Activated B cell treated with CpG ODN at 0.5 μM for 24 hours (primary cell): ENCODE measurements at regions not wholly inside any gene's neighbourhood (a gene's known extent, or its start where the extent isn't known, plus 50 kb on each side); places are given as distances from the start of the nearest gene placed in this dataset.

Source experiments
- ATAC-seq: fragments of 200-7000 bp; cut with Tn5 transposase; one replicate; pipeline ENCODE4 v1.10.0; 2021; ENCODE audit warnings: low read depth, mild to moderate bottlenecking, moderate library complexity
- CTCF ChIA-PET: fragments of 350-600 bp; sonication (Branson Sonifier 250); formaldehyde crosslinking; loops from one replicate; lab custom pipeline; 2021; ENCODE audit warnings: antibody characterized with exemption; lab: Charles Lee
- POLR2A ChIA-PET: fragments of 350-600 bp; sonication (Branson Sonifier 250); formaldehyde crosslinking; loops from one replicate; lab custom pipeline; 2021; ENCODE audit warnings: antibody characterized with exemption; lab: Charles Lee
- DNase-seq: peaks from one replicate; pipeline ENCODE4 v3.0.0; 2022
- H3K27ac Mint-ChIP-seq: one replicate; pipeline ENCODE4 v1.8.0; 2020; ENCODE audit warnings: mixed read lengths
- H3K27me3 Mint-ChIP-seq: one replicate; pipeline ENCODE4 v1.8.0; 2021; ENCODE audit warnings: mixed read lengths
- H3K36me3 Mint-ChIP-seq: one replicate; pipeline ENCODE4 v1.8.0; 2021; ENCODE audit warnings: low read depth, mixed read lengths
- H3K4me1 Mint-ChIP-seq: one replicate; pipeline ENCODE4 v1.8.0; 2021; ENCODE audit warnings: mixed read lengths
- H3K4me3 Mint-ChIP-seq: one replicate; pipeline ENCODE4 v1.8.0; 2020; ENCODE audit warnings: mild to moderate bottlenecking, mixed read lengths
- H3K9me3 Mint-ChIP-seq: one replicate; pipeline ENCODE4 v1.8.0; 2020; ENCODE audit warnings: mixed read lengths
- CTCF ChIP-seq: fragments of 200-600 bp; IDR thresholded peaks from one replicate; pipeline ENCODE4 v1.8.0; 2022; ENCODE audit warnings: antibody characterized with exemption, mild to moderate bottlenecking
- intact Hi-C: fragments of 100-400 bp; cut with micrococcal nuclease; formaldehyde crosslinking; loops from one replicate; pipeline ENCODE4 v1.15.1; 2024

- Mint-ChIP-seq H3K4me1 (peaks cover 10% of the 10 kb centered on the region), H3K27ac (no peak overlapping the region), H3K4me3 (no peak overlapping the region), H3K9me3 (no peaks in the 10 kb centered on the region), H3K27me3 (no peaks in the 10 kb centered on the region), H3K36me3 (no peaks in the 10 kb centered on the region)
- ATAC-seq (no peak), DNase-seq (no peak)
- TF ChIP-seq CTCF, result no peak
- ChIA-PET POLR2A (no interaction called here), CTCF (no interaction called here)
- intact Hi-C loops, result no loop called here
Observed at GRCh38 chr3:59688636-59689035, 638.8 kb upstream of the CFAP20DC start.

- ChIA-PET CTCF (no interaction called here), POLR2A (no interaction called here)
- H3K4me1 Mint-ChIP-seq, result no peaks in the 10 kb centered on the region
- no peak overlapping the region for H3K27ac Mint-ChIP-seq
- H3K36me3 Mint-ChIP-seq, result no peaks in the 10 kb centered on the region
- intact Hi-C loops, result no loop called here
- no peak for TF ChIP-seq CTCF
- ATAC-seq (no peak), DNase-seq (no peak)
- H3K9me3 Mint-ChIP-seq, result no peaks in the 10 kb centered on the region
- H3K27me3 Mint-ChIP-seq, result no peaks in the 10 kb centered on the region
- H3K4me3 Mint-ChIP-seq, result no peak overlapping the region
Observed at GRCh38 chr3:59685432-59685831, 635.6 kb upstream of the CFAP20DC start.

- H3K27me3 Mint-ChIP-seq, result peaks cover 4% of the 10 kb centered on the region
- ATAC-seq, result no peak
- no peak for DNase-seq
- no peak for TF ChIP-seq CTCF
- POLR2A ChIA-PET, result no interaction called here
- no peaks in the 10 kb centered on the region for H3K9me3 Mint-ChIP-seq
- no peak overlapping the region for H3K27ac Mint-ChIP-seq
- no peaks in the 10 kb centered on the region for H3K4me1 Mint-ChIP-seq
- intact Hi-C loops, result no loop called here
- no peaks in the 10 kb centered on the region for H3K36me3 Mint-ChIP-seq
- CTCF ChIA-PET, result no interaction called here
- no peak overlapping the region for H3K4me3 Mint-ChIP-seq
Observed at GRCh38 chr3:59684766-59685165, 634.9 kb upstream of the CFAP20DC start.

- DNase-seq, result no peak
- Mint-ChIP-seq H3K27ac (no peak overlapping the region), H3K4me3 (no peak overlapping the region), H3K27me3 (peaks cover 4% of the 10 kb centered on the region), H3K36me3 (no peaks in the 10 kb centered on the region), H3K4me1 (no peaks in the 10 kb centered on the region), H3K9me3 (no peaks in the 10 kb centered on the region)
- no peak for ATAC-seq
- POLR2A ChIA-PET, result no interaction called here
- intact Hi-C loops, result no loop called here
- TF ChIP-seq CTCF, result no peak
- CTCF ChIA-PET, result no interaction called here
Observed at GRCh38 chr3:59680919-59681318, 631.1 kb upstream of the CFAP20DC start.

- ChIA-PET CTCF (no interaction called here), POLR2A (no interaction called here)
- no peaks in the 10 kb centered on the region for H3K9me3 Mint-ChIP-seq
- no peak for DNase-seq
- no peaks in the 10 kb centered on the region for H3K4me1 Mint-ChIP-seq
- H3K27me3 Mint-ChIP-seq, result peaks cover 4% of the 10 kb centered on the region
- intact Hi-C loops, result no loop called here
- TF ChIP-seq CTCF, result no peak
- ATAC-seq, result no peak
- no peak overlapping the region for H3K4me3 Mint-ChIP-seq
- H3K27ac Mint-ChIP-seq, result no peak overlapping the region
- no peaks in the 10 kb centered on the region for H3K36me3 Mint-ChIP-seq
Observed at GRCh38 chr3:59677747-59678702, 628.2 kb upstream of the CFAP20DC start.
